ENCODE measurements at regions not wholly inside any gene's neighbourhood (a gene's known extent, or its start where the extent isn't known, plus 50 kb on each side); places are given as distances from the start of the nearest gene placed in this dataset.
"Not testable (repeated sequence)": the region's sequence is repeated elsewhere in the genome, so short reads cannot be mapped to it uniquely, and the experiment has no call there.

DNA sequence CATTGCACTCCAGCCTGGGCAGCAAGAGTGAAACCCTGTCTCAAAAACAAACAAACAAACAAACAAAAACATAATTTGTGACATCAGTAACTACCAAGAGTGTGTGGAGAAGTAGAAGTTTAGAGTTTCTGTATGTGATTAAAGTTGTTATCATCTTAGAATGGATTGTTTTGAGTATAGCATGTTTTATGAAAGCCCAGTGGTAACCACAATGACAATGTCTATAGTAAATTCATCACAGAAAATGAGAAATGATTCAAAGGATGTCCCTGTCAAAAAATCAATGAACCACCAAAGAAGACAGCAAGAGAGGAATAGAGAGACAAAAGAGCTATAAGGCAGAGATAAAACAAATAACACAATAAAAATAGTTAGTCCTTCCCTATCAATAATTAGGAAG is 1299.2 kb downstream of the CNTNAP5 start:
- H3K9ac ChIP-seq (ENCODE audit: low read depth in 1 of 2, low read length in 2 of 2), result no peak overlapping the region
- no peak overlapping the region for H3K27ac ChIP-seq (ENCODE audit: low read depth in 1 of 2, low read length in 2 of 2)
- TF ChIP-seq HNF4G (IDR thresholded peaks at IDR 0.05) (no peak), JUND (IDR thresholded peaks at IDR 0.05) (no peak), EGR1 (IDR thresholded peaks at IDR 0.05; ENCODE audit: low read depth in 2 of 2) (no peak), FOXA2 (IDR thresholded peaks at IDR 0.05) (no peak), NR2F2 (IDR thresholded peaks at IDR 0.05) (no peak), SP1 (IDR thresholded peaks at IDR 0.05) (no peak), TAF1 (conservative IDR thresholded peaks at IDR 0.05) (no peak), YY1 (IDR thresholded peaks at IDR 0.05) (no peak)
- TF ChIP-seq, protein P1, sequence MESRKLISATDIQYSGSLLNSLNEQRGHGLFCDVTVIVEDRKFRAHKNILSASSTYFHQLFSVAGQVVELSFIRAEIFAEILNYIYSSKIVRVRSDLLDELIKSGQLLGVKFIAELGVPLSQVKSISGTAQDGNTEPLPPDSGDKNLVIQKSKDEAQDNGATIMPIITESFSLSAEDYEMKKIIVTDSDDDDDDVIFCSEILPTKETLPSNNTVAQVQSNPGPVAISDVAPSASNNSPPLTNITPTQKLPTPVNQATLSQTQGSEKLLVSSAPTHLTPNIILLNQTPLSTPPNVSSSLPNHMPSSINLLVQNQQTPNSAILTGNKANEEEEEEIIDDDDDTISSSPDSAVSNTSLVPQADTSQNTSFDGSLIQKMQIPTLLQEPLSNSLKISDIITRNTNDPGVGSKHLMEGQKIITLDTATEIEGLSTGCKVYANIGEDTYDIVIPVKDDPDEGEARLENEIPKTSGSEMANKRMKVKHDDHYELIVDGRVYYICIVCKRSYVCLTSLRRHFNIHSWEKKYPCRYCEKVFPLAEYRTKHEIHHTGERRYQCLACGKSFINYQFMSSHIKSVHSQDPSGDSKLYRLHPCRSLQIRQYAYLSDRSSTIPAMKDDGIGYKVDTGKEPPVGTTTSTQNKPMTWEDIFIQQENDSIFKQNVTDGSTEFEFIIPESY (IDR thresholded peaks at IDR 0.05), result no peak
- H3K36me3 ChIP-seq (ENCODE audit: control insufficient read depth in 4 of 4, insufficient read depth in 3 of 4, low read depth in 1 of 4, low read length in 3 of 4), result no peaks in the 10 kb centered on the region
- H3K27me3 ChIP-seq (ENCODE audit: control insufficient read depth in 4 of 4, insufficient read depth in 4 of 4, low read length in 3 of 4), result no peaks in the 10 kb centered on the region
- H3K4me1 ChIP-seq (ENCODE audit: control insufficient read depth in 4 of 4, insufficient read depth in 4 of 4, low read length in 3 of 4), result no peaks in the 10 kb centered on the region
- no peak for DNase-seq (ENCODE audit: low spot score)
- no peak overlapping the region for H3K4me3 ChIP-seq (ENCODE audit: low read depth in 1 of 3, low read length in 3 of 3)
- H3K9me3 ChIP-seq (ENCODE audit: control insufficient read depth in 4 of 4, low read length in 3 of 4), result no peaks in the 10 kb centered on the region

DNA sequence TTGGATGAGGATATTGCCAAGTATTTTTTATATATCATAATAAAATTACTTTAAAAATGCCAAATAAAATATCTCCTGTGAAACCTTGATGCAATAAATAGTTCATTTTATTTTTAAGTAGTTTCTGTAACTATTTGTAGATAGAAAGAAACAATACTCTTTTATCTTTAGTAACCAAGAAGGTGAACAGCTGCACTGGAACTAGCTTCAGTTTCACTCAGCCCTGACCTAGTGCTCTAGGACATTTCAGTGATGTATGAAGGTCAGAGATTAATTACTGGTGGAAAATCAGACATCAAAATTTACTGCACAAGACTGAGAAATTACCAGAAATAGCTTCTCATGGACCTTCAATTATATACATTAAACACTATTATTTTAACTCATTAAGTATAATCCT is 1305.0 kb downstream of the CNTNAP5 start:
- Histone ChIP-seq H3K27me3 (ENCODE audit: control insufficient read depth in 4 of 4, insufficient read depth in 4 of 4, low read length in 3 of 4) (no peaks in the 10 kb centered on the region), H3K9me3 (ENCODE audit: control insufficient read depth in 4 of 4, low read length in 3 of 4) (no peaks in the 10 kb centered on the region), H3K9ac (ENCODE audit: low read depth in 1 of 2, low read length in 2 of 2) (no peak overlapping the region), H3K4me1 (ENCODE audit: control insufficient read depth in 4 of 4, insufficient read depth in 4 of 4, low read length in 3 of 4) (no peaks in the 10 kb centered on the region), H3K36me3 (ENCODE audit: control insufficient read depth in 4 of 4, insufficient read depth in 3 of 4, low read depth in 1 of 4, low read length in 3 of 4) (no peaks in the 10 kb centered on the region), H3K27ac (ENCODE audit: low read depth in 1 of 2, low read length in 2 of 2) (no peak overlapping the region), H3K4me3 (ENCODE audit: low read depth in 1 of 3, low read length in 3 of 3) (no peak overlapping the region)
- TF ChIP-seq, protein P2, sequence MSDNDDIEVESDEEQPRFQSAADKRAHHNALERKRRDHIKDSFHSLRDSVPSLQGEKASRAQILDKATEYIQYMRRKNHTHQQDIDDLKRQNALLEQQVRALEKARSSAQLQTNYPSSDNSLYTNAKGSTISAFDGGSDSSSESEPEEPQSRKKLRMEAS (IDR thresholded peaks at IDR 0.05), result no peak
- TF ChIP-seq NR2F2 (IDR thresholded peaks at IDR 0.05) (no peak), TAF1 (conservative IDR thresholded peaks at IDR 0.05) (no peak), GABPA (IDR thresholded peaks at IDR 0.05 in 1 of 2, conservative IDR thresholded peaks at IDR 0.05 in 1 of 2) (no peak), SP1 (IDR thresholded peaks at IDR 0.05) (no peak), RAD21 (IDR thresholded peaks at IDR 0.05) (no peak), FOXA2 (IDR thresholded peaks at IDR 0.05) (no peak), YY1 (IDR thresholded peaks at IDR 0.05) (no peak)
- TF ChIP-seq, protein P3, sequence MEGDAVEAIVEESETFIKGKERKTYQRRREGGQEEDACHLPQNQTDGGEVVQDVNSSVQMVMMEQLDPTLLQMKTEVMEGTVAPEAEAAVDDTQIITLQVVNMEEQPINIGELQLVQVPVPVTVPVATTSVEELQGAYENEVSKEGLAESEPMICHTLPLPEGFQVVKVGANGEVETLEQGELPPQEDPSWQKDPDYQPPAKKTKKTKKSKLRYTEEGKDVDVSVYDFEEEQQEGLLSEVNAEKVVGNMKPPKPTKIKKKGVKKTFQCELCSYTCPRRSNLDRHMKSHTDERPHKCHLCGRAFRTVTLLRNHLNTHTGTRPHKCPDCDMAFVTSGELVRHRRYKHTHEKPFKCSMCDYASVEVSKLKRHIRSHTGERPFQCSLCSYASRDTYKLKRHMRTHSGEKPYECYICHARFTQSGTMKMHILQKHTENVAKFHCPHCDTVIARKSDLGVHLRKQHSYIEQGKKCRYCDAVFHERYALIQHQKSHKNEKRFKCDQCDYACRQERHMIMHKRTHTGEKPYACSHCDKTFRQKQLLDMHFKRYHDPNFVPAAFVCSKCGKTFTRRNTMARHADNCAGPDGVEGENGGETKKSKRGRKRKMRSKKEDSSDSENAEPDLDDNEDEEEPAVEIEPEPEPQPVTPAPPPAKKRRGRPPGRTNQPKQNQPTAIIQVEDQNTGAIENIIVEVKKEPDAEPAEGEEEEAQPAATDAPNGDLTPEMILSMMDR (IDR thresholded peaks at IDR 0.05; ENCODE audit: low read depth, low read length, missing input control), result no peak
- TF ChIP-seq, protein P1 (IDR thresholded peaks at IDR 0.05), result no peak
- DNase-seq (ENCODE audit: low spot score), result no peak

DNA sequence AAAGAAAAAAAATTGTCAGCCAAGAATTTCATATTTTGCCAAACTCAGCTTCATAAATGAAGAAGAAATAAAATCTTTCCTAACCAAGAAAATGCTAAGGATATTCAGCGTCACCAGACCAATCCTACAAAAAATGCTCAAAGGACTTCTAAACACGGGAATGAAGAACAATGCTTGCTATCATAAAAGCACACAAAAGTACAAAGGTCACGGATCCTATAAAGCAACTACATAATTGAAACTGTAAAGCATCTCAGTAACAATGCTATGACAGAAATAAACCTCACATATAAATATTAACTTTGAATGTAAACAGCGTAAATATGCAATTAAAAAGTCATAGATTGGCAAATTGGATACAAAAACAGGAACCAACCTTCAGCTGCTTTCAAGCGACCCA is 1314.6 kb upstream of the GYPC start:
- no peaks in the 10 kb centered on the region for H3K27me3 ChIP-seq (ENCODE audit: control insufficient read depth in 4 of 4, insufficient read depth in 4 of 4, low read length in 3 of 4)
- TF ChIP-seq RAD21 (IDR thresholded peaks at IDR 0.05) (no peak), FOXA2 (IDR thresholded peaks at IDR 0.05) (no peak), NR2F2 (IDR thresholded peaks at IDR 0.05) (no peak)
- no peak overlapping the region for H3K9ac ChIP-seq (ENCODE audit: low read depth in 1 of 2, low read length in 2 of 2)
- 72% methylated on average over 5 of the region's 5 CpGs for WGBS
- no peak overlapping the region for H3K4me3 ChIP-seq (ENCODE audit: low read depth in 1 of 3, low read length in 3 of 3)
- no peaks in the 10 kb centered on the region for H3K9me3 ChIP-seq (ENCODE audit: control insufficient read depth in 4 of 4, low read length in 3 of 4)
- H3K36me3 ChIP-seq (ENCODE audit: control insufficient read depth in 4 of 4, insufficient read depth in 3 of 4, low read depth in 1 of 4, low read length in 3 of 4), result no peaks in the 10 kb centered on the region
- H3K27ac ChIP-seq (ENCODE audit: low read depth in 1 of 2, low read length in 2 of 2), result no peak overlapping the region
- H3K4me1 ChIP-seq (ENCODE audit: control insufficient read depth in 4 of 4, insufficient read depth in 4 of 4, low read length in 3 of 4), result no peaks in the 10 kb centered on the region
- DNase-seq (ENCODE audit: low spot score), result no peak

DNA sequence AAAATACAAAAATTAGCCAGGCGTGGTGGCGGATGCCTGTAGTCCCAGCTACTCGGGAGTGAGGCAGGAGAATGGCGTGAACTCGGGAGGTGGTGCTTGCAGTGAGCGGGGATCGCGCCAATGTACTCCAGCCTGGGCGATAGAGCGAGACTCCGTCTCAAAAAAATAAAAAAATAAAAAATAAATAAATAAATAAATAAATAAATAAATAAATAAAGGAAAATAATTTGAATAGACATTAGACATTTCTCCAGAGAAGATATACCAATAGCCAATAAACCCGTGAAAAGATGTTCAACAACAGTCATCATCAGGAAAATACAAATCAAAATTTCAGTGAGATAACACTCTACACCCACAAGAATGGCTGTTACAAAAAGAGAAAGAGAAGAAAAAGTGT is 1302.4 kb upstream of the GYPC start:
- not testable (repeated sequence) for H3K27ac ChIP-seq (ENCODE audit: low read depth in 1 of 2, low read length in 2 of 2); H3K9me3 ChIP-seq (ENCODE audit: control insufficient read depth in 4 of 4, low read length in 3 of 4); H3K27me3 ChIP-seq (ENCODE audit: control insufficient read depth in 4 of 4, insufficient read depth in 4 of 4, low read length in 3 of 4); DNase-seq (ENCODE audit: low spot score); H3K4me3 ChIP-seq (ENCODE audit: low read depth in 1 of 3, low read length in 3 of 3); H3K4me1 ChIP-seq (ENCODE audit: control insufficient read depth in 4 of 4, insufficient read depth in 4 of 4, low read length in 3 of 4); H3K36me3 ChIP-seq (ENCODE audit: control insufficient read depth in 4 of 4, insufficient read depth in 3 of 4, low read depth in 1 of 4, low read length in 3 of 4); H3K9ac ChIP-seq (ENCODE audit: low read depth in 1 of 2, low read length in 2 of 2)
- WGBS, result 97% methylated on average over 12 of the region's 12 CpGs
